IMR-90 (cell line): ENCODE measurements at regions not wholly inside any gene's neighbourhood (a gene's known extent, or its start where the extent isn't known, plus 50 kb on each side); places are given as distances from the start of the nearest gene placed in this dataset.

Experiments used
- CEBPB ChIP-seq: IDR thresholded peaks from 2 replicates; pipeline ENCODE4 v1.6.1; 2012; ENCODE audit warnings: low read depth, low read length, improper control_type of control experiment
- CTCF ChIP-seq: conservative IDR thresholded peaks from 2 replicates; pipeline ENCODE4 v1.5.1; 2012; ENCODE audit warnings: mild to moderate bottlenecking, low read depth, low read length, improper control_type of control experiment
- ELK1 ChIP-seq: fragments of 150-350 bp; IDR thresholded peaks from 2 replicates; pipeline ENCODE4 v1.6.1; 2016; ENCODE audit warnings: low read depth, mild to moderate bottlenecking, low read length, moderate library complexity, borderline replicate concordance
- FOS ChIP-seq: fragments of 150-350 bp; IDR thresholded peaks from 2 replicates; pipeline ENCODE4 v1.6.1; 2016; ENCODE audit warnings: low read depth, low read length
- MXI1 ChIP-seq: IDR thresholded peaks from 2 replicates; pipeline ENCODE4 v1.6.1; 2012; ENCODE audit warnings: low read depth, mild to moderate bottlenecking, low read length, moderate library complexity, borderline replicate concordance
- POLR2A ChIP-seq: IDR thresholded peaks from 2 replicates; pipeline ENCODE4 v1.6.1; 2012; ENCODE audit warnings: mild to moderate bottlenecking, low read depth, low read length
- RFX5 ChIP-seq: IDR thresholded peaks from 2 replicates; pipeline ENCODE4 v1.8.0; 2012; ENCODE audit warnings: low read depth, mild to moderate bottlenecking, low read length, moderate library complexity
- SMC3 ChIP-seq: fragments of 150-350 bp; IDR thresholded peaks from 2 replicates; pipeline ENCODE4 v1.6.1; 2016; ENCODE audit warnings: low read depth, mild to moderate bottlenecking, antibody characterized with exemption, low read length, moderate library complexity
- USF2 ChIP-seq: fragments of 150-350 bp; IDR thresholded peaks from 2 replicates; pipeline ENCODE4 v1.6.1; 2017; ENCODE audit warnings: mild to moderate bottlenecking, antibody characterized with exemption, low read length, low read depth

- TF ChIP-seq POLR2A (no peak), CTCF (no peak), SMC3 (no peak), MXI1 (no peak), RFX5 (no peak), USF2 (no peak), FOS (no peak), CEBPB (no peak), ELK1 (no peak)
Measured at GRCh38 chr1:55947446-55947845, 631.9 kb downstream of the PLPP3 start.
